CD4-positive, alpha-beta T cell (primary cell): ENCODE measurements at regions not wholly inside any gene's neighbourhood (a gene's known extent, or its start where the extent isn't known, plus 50 kb on each side); places are given as distances from the start of the nearest gene placed in this dataset.

Source experiments
- ATAC-seq: fragments of 200-7000 bp; cut with Tn5 transposase; one replicate; pipeline ENCODE4 v1.10.0; 2022; ENCODE audit warnings: mild to moderate bottlenecking; ENCODE audit not compliant: poor library complexity
- CTCF ChIA-PET: fragments of 350-600 bp; sonication (Branson Sonifier 250); formaldehyde crosslinking; loops from one replicate; lab custom pipeline; 2021; ENCODE audit warnings: antibody characterized with exemption, inconsistent platforms; lab: Charles Lee
- POLR2A ChIA-PET: fragments of 350-600 bp; sonication (Branson Sonifier 250); formaldehyde crosslinking; loops from one replicate; lab custom pipeline; 2021; ENCODE audit warnings: antibody characterized with exemption, inconsistent platforms; lab: Charles Lee
- DNase-seq, 14 experiments: peaks; one replicate each; pipeline ENCODE4 v3.0.0-alpha.2; 2013 to 2020; ENCODE audit warnings: mixed read lengths in 2 of 14
- H3K27ac ChIP-seq, 2 donors: one replicate each; pipeline versions ENCODE4 v1.5.1 to v1.7.0; 2013; ENCODE audit warnings: low read length in 2 of 2, low read depth in 1 of 2, mild to moderate bottlenecking in 1 of 2
- H3K27me3 ChIP-seq, 2 experiments: 1 replicate in 1 of 2; 2 replicates in 1 of 2; pipeline versions ENCODE4 v1.6.1 to v1.7.0; 2013; ENCODE audit warnings: low read length in 2 of 2, control low read depth in 1 of 2, mild to moderate bottlenecking in 1 of 2, moderate library complexity in 1 of 2; ENCODE audit not compliant: insufficient read depth in 2 of 2, control insufficient read depth in 1 of 2
- H3K36me3 ChIP-seq: one replicate; pipeline ENCODE4 v1.6.1; 2013; ENCODE audit warnings: low read length, control low read depth; ENCODE audit not compliant: insufficient read depth
- H3K4me1 ChIP-seq: one replicate; pipeline ENCODE4 v1.6.1; 2013; ENCODE audit warnings: low read length, control low read depth; ENCODE audit not compliant: insufficient read depth
- H3K4me3 ChIP-seq: one replicate; pipeline ENCODE4 v1.5.1; 2013; ENCODE audit warnings: mild to moderate bottlenecking, low read length, moderate library complexity
- H3K9me3 ChIP-seq, 2 experiments: 1 replicate in 1 of 2; 2 replicates in 1 of 2; pipeline versions ENCODE4 v1.6.1 to v1.7.0; 2013; ENCODE audit warnings: low read length in 2 of 2, mild to moderate bottlenecking in 2 of 2, control low read depth in 1 of 2, moderate library complexity in 1 of 2; ENCODE audit not compliant: control insufficient read depth in 1 of 2, insufficient read depth in 1 of 2
- H3K27ac Mint-ChIP-seq: one replicate; pipeline ENCODE4 v1.8.0; 2020; ENCODE audit warnings: mixed read lengths
- H3K27me3 Mint-ChIP-seq: one replicate; pipeline ENCODE4 v1.8.0; 2021; ENCODE audit warnings: mixed read lengths
- H3K36me3 Mint-ChIP-seq: one replicate; pipeline ENCODE4 v1.8.0; 2021; ENCODE audit warnings: low read depth, mixed read lengths
- H3K4me1 Mint-ChIP-seq: one replicate; pipeline ENCODE4 v1.8.0; 2021; ENCODE audit warnings: low read depth, mixed read lengths
- H3K4me3 Mint-ChIP-seq: one replicate; pipeline ENCODE4 v1.8.0; 2020; ENCODE audit warnings: mild to moderate bottlenecking, mixed read lengths
- H3K9me3 Mint-ChIP-seq: one replicate; pipeline ENCODE4 v1.8.0; 2020; ENCODE audit warnings: mixed read lengths
- CTCF ChIP-seq: fragments of 200-600 bp; IDR thresholded peaks from one replicate; pipeline ENCODE4 v1.8.0; 2022; ENCODE audit warnings: antibody characterized with exemption, mild to moderate bottlenecking
- intact Hi-C, 2 experiments: fragments of 100-400 bp; cut with DNase I in 1 of 2; cut with micrococcal nuclease in 1 of 2; formaldehyde crosslinking; loops; one replicate each; pipeline versions ENCODE4 v1.15.1 to v1.9.0; 2023 to 2025; cut with DNase I, micrococcal nuclease

- Histone ChIP-seq H3K4me1 (no peaks in the 10 kb centered on the region), H3K9me3 (no peaks in the 10 kb centered on the region), H3K27ac (no peak overlapping the region), H3K36me3 (no peaks in the 10 kb centered on the region), H3K27me3 (no peaks in the 10 kb centered on the region), H3K4me3 (no peak overlapping the region)
- ChIA-PET POLR2A (no interaction called here), CTCF (no interaction called here)
- TF ChIP-seq CTCF, result no peak
- Mint-ChIP-seq H3K9me3 (no peaks in the 10 kb centered on the region), H3K27me3 (no peaks in the 10 kb centered on the region), H3K4me3 (no peak overlapping the region), H3K4me1 (no peaks in the 10 kb centered on the region), H3K36me3 (no peaks in the 10 kb centered on the region), H3K27ac (no peak overlapping the region)
- intact Hi-C loops, result no loop called here
- DNase-seq (no peak), ATAC-seq (no peak)
Observed at GRCh38 chr5:121692158-121692557, 159.5 kb upstream of the FTMT start.

- ATAC-seq (no peak), DNase-seq (no peak)
- no peak overlapping the region for H3K4me3 Mint-ChIP-seq
- no peaks in the 10 kb centered on the region for H3K4me1 Mint-ChIP-seq
- H3K27ac Mint-ChIP-seq, result no peak overlapping the region
- no peak for TF ChIP-seq CTCF
- H3K36me3 ChIP-seq, result no peaks in the 10 kb centered on the region
- ChIA-PET CTCF (no interaction called here), POLR2A (no interaction called here)
- no peaks in the 10 kb centered on the region for H3K4me1 ChIP-seq
- H3K27me3 Mint-ChIP-seq, result no peaks in the 10 kb centered on the region
- no peaks in the 10 kb centered on the region for H3K36me3 Mint-ChIP-seq
- no peaks in the 10 kb centered on the region for H3K9me3 Mint-ChIP-seq
- no peak overlapping the region for H3K4me3 ChIP-seq
- H3K27ac ChIP-seq, result no peak overlapping the region
- intact Hi-C loops, result no loop called here
- H3K9me3 ChIP-seq, result no peaks in the 10 kb centered on the region
- no peaks in the 10 kb centered on the region for H3K27me3 ChIP-seq
Observed at GRCh38 chr5:121693864-121694263, 157.8 kb upstream of the FTMT start.

GRCh38 chr5:121695307-121695706 lies 156.4 kb upstream of the FTMT start:
- no peaks in the 10 kb centered on the region for H3K4me1 Mint-ChIP-seq
- H3K4me1 ChIP-seq, result no peaks in the 10 kb centered on the region
- intact Hi-C loops, result no loop called here
- POLR2A ChIA-PET, result no interaction called here
- H3K36me3 Mint-ChIP-seq, result no peaks in the 10 kb centered on the region
- H3K4me3 Mint-ChIP-seq, result no peak overlapping the region
- no peaks in the 10 kb centered on the region for H3K27me3 Mint-ChIP-seq
- CTCF ChIA-PET, result no interaction called here
- H3K27me3 ChIP-seq, result no peaks in the 10 kb centered on the region
- H3K36me3 ChIP-seq, result no peaks in the 10 kb centered on the region
- no peak overlapping the region for H3K4me3 ChIP-seq
- H3K27ac Mint-ChIP-seq, result no peak overlapping the region
- no peak for TF ChIP-seq CTCF
- H3K27ac ChIP-seq, result no peak overlapping the region
- no peaks in the 10 kb centered on the region for H3K9me3 ChIP-seq
- no peak for DNase-seq
- ATAC-seq, result no peak
- no peaks in the 10 kb centered on the region for H3K9me3 Mint-ChIP-seq
